ENCODE measurements at regions not wholly inside any gene's neighbourhood (a gene's known extent, or its start where the extent isn't known, plus 50 kb on each side); places are given as distances from the start of the nearest gene placed in this dataset.
A peak's percentile ranks its signal among the peaks of the same experiment; 100 is the strongest.

- TF ChIP-seq ZNF296 (CRISPR knock-in tag; conservative IDR thresholded peaks at IDR 0.05) (no peak), ZNF552 (CRISPR knock-in tag; IDR thresholded peaks at IDR 0.05; ENCODE audit: borderline replicate concordance) (no peak), ZNF124 (CRISPR knock-in tag; IDR thresholded peaks at IDR 0.05) (no peak), CBX2 (IDR thresholded peaks at IDR 0.05; ENCODE audit: low read depth, low read length) (no peak), CBX2 (CRISPR knock-in tag; IDR thresholded peaks at IDR 0.05; ENCODE audit: low read depth) (no peak), ZNF496 (CRISPR knock-in tag; IDR thresholded peaks at IDR 0.05; ENCODE audit: insufficient replicate concordance) (no peak), MED1 (CRISPR knock-in tag; IDR thresholded peaks at IDR 0.05) (0 out of 2 replicates have a peak, but pooled peaks have one; percentile 32), SETDB1 (CRISPR knock-in tag; IDR thresholded peaks at IDR 0.05; ENCODE audit: borderline replicate concordance) (no peak), KAT8 (CRISPR knock-in tag; IDR thresholded peaks at IDR 0.05) (0 out of 2 replicates have a peak, but pooled peaks have one; percentile 22), TMF1 (CRISPR knock-in tag; IDR thresholded peaks at IDR 0.05; ENCODE audit: low read depth) (no peak), SALL2 (CRISPR knock-in tag; IDR thresholded peaks at IDR 0.05) (no peak), SP4 (CRISPR knock-in tag; IDR thresholded peaks at IDR 0.05) (no peak), MNT (IDR thresholded peaks at IDR 0.05) (peak; percentile 66; the same call in 1 of the 2 replicates), HMG20B (CRISPR knock-in tag; conservative IDR thresholded peaks at IDR 0.05) (no peak), NFYB (CRISPR knock-in tag; IDR thresholded peaks at IDR 0.05) (no peak), JUND (CRISPR knock-in tag; IDR thresholded peaks at IDR 0.05) (no peak), TP53 (CRISPR knock-in tag; conservative IDR thresholded peaks at IDR 0.05) (no peak), THYN1 (CRISPR knock-in tag; IDR thresholded peaks at IDR 0.05; ENCODE audit: borderline replicate concordance, low read depth) (no peak), RELA (CRISPR knock-in tag; IDR thresholded peaks at IDR 0.05) (no peak), SIN3A (IDR thresholded peaks at IDR 0.05; ENCODE audit: borderline replicate concordance, low read depth, low read length) (no peak), ELF4 (CRISPR knock-in tag; IDR thresholded peaks at IDR 0.05; ENCODE audit: borderline replicate concordance) (no peak), KMT2A (CRISPR knock-in tag; IDR thresholded peaks at IDR 0.05) (no peak)
- TF ChIP-seq, protein P1, sequence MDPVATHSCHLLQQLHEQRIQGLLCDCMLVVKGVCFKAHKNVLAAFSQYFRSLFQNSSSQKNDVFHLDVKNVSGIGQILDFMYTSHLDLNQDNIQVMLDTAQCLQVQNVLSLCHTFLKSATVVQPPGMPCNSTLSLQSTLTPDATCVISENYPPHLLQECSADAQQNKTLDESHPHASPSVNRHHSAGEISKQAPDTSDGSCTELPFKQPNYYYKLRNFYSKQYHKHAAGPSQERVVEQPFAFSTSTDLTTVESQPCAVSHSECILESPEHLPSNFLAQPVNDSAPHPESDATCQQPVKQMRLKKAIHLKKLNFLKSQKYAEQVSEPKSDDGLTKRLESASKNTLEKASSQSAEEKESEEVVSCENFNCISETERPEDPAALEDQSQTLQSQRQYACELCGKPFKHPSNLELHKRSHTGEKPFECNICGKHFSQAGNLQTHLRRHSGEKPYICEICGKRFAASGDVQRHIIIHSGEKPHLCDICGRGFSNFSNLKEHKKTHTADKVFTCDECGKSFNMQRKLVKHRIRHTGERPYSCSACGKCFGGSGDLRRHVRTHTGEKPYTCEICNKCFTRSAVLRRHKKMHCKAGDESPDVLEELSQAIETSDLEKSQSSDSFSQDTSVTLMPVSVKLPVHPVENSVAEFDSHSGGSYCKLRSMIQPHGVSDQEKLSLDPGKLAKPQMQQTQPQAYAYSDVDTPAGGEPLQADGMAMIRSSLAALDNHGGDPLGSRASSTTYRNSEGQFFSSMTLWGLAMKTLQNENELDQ (CRISPR knock-in tag; IDR thresholded peaks at IDR 0.05; ENCODE audit: borderline replicate concordance), result no peak
- TF ChIP-seq, protein P2, sequence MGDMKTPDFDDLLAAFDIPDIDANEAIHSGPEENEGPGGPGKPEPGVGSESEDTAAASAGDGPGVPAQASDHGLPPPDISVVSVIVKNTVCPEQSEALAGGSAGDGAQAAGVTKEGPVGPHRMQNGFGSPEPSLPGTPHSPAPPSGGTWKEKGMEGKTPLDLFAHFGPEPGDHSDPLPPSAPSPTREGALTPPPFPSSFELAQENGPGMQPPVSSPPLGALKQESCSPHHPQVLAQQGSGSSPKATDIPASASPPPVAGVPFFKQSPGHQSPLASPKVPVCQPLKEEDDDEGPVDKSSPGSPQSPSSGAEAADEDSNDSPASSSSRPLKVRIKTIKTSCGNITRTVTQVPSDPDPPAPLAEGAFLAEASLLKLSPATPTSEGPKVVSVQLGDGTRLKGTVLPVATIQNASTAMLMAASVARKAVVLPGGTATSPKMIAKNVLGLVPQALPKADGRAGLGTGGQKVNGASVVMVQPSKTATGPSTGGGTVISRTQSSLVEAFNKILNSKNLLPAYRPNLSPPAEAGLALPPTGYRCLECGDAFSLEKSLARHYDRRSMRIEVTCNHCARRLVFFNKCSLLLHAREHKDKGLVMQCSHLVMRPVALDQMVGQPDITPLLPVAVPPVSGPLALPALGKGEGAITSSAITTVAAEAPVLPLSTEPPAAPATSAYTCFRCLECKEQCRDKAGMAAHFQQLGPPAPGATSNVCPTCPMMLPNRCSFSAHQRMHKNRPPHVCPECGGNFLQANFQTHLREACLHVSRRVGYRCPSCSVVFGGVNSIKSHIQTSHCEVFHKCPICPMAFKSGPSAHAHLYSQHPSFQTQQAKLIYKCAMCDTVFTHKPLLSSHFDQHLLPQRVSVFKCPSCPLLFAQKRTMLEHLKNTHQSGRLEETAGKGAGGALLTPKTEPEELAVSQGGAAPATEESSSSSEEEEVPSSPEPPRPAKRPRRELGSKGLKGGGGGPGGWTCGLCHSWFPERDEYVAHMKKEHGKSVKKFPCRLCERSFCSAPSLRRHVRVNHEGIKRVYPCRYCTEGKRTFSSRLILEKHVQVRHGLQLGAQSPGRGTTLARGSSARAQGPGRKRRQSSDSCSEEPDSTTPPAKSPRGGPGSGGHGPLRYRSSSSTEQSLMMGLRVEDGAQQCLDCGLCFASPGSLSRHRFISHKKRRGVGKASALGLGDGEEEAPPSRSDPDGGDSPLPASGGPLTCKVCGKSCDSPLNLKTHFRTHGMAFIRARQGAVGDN (CRISPR knock-in tag; IDR thresholded peaks at IDR 0.05), result no peak
Observed at GRCh38 chr17:59466946-59467801, 98.2 kb upstream of the DHX40 start (continued).
